Neural progenitor cell (in vitro differentiated cells): ENCODE measurements at regions not wholly inside any gene's neighbourhood (a gene's known extent, or its start where the extent isn't known, plus 50 kb on each side); places are given as distances from the start of the nearest gene placed in this dataset.

Experiments
- DNase-seq: peaks from one replicate; pipeline ENCODE4 v3.0.0-alpha.2; 2016; ENCODE audit warnings: low spot score
- H2AFZ ChIP-seq: fragments of 200-600 bp; sonication (generic); replicated peaks from 2 replicates; pipeline ENCODE4 v1.6.1; 2016; ENCODE audit warnings: antibody characterized with exemption
- H3F3A ChIP-seq: fragments of 200-600 bp; sonication (generic); 2 replicates; pipeline ENCODE4 v1.6.1; 2016; ENCODE audit warnings: antibody characterized with exemption, low read depth
- H3K27ac ChIP-seq: fragments of 200-600 bp; sonication (generic); 2 replicates; pipeline ENCODE4 v1.5.1; 2016; ENCODE audit warnings: mild to moderate bottlenecking
- H3K27me3 ChIP-seq: fragments of 200-600 bp; sonication (generic); 2 replicates; pipeline ENCODE4 v1.6.1; 2016; ENCODE audit warnings: mild to moderate bottlenecking, moderate library complexity
- H3K36me3 ChIP-seq: fragments of 200-600 bp; sonication (generic); 2 replicates; pipeline ENCODE4 v1.5.1; 2016
- H3K4me1 ChIP-seq: fragments of 200-600 bp; sonication (generic); 2 replicates; pipeline ENCODE4 v1.6.1; 2016; ENCODE audit warnings: mixed run types
- H3K4me2 ChIP-seq: fragments of 200-600 bp; sonication (generic); 2 replicates; pipeline ENCODE4 v1.6.1; 2016
- H3K4me3 ChIP-seq: fragments of 200-600 bp; sonication (generic); 2 replicates; pipeline ENCODE4 v1.5.1; 2016
- H3K79me2 ChIP-seq: fragments of 200-600 bp; sonication (generic); 2 replicates; pipeline ENCODE4 v1.6.1; 2016; ENCODE audit warnings: low read depth
- H3K9ac ChIP-seq: fragments of 200-600 bp; sonication (generic); 2 replicates; pipeline ENCODE4 v1.6.1; 2016
- H3K9me3 ChIP-seq: fragments of 200-600 bp; sonication (generic); 2 replicates; pipeline ENCODE4 v1.5.1; 2016; ENCODE audit warnings: low read depth
- H4K20me1 ChIP-seq: fragments of 200-600 bp; sonication (generic); 2 replicates; pipeline ENCODE4 v1.6.1; 2016; ENCODE audit warnings: low read depth
- H3K27ac Mint-ChIP-seq: 3 replicates; pipeline ENCODE4 v1.8.0; 2021; ENCODE audit warnings: mixed read lengths
- H3K27me3 Mint-ChIP-seq: 2 replicates; pipeline ENCODE4 v1.8.0; 2022; ENCODE audit warnings: low read depth, mild to moderate bottlenecking, inconsistent platforms, moderate library complexity, mixed read lengths; ENCODE audit not compliant: insufficient read depth
- H3K36me3 Mint-ChIP-seq: 3 replicates; pipeline ENCODE4 v1.8.0; 2021; ENCODE audit warnings: mixed read lengths
- H3K4me1 Mint-ChIP-seq: 3 replicates; pipeline ENCODE4 v1.8.0; 2021; ENCODE audit warnings: mixed read lengths
- H3K4me3 Mint-ChIP-seq: 3 replicates; pipeline ENCODE4 v1.8.0; 2021; ENCODE audit warnings: mild to moderate bottlenecking, moderate library complexity, mixed read lengths
- H3K9me3 Mint-ChIP-seq: 3 replicates; pipeline ENCODE4 v1.8.0; 2020; ENCODE audit warnings: mixed read lengths
- CTCF ChIP-seq: fragments of 200-600 bp; sonication (generic); IDR thresholded peaks from 2 replicates; pipeline ENCODE4 v1.5.1; 2017; ENCODE audit warnings: antibody characterized with exemption, mild to moderate bottlenecking
- EZH2 ChIP-seq: fragments of 200-600 bp; sonication (generic); IDR thresholded peaks from 2 replicates; pipeline ENCODE4 v1.6.1; 2017; ENCODE audit warnings: antibody characterized with exemption, mild to moderate bottlenecking, moderate library complexity
- EZH2phosphoT487 ChIP-seq: fragments of 200-600 bp; sonication (generic); IDR thresholded peaks from 2 replicates; pipeline ENCODE4 v1.6.1; 2017; ENCODE audit warnings: antibody characterized with exemption

DNA sequence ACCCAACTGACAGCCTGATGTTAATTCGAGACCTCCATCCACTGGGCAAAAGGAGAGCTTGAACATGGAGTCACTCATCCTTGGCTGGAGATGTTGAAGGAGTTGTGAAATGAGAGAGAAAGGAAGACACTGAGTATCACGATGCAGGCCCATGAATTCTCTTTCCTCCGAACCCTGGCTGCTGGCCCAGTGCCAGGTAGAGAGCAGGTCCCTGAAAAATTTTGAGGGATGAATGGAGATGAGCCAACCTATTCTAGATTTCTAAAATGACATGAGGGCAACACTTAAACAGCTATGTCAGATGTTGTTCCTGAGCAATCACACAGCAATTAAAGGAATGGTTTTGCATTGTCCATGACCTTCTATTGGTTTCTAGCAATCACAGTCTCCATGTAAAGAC, 355.1 kb upstream of the ZMIZ1 start:
- H3K79me2 ChIP-seq = no peaks in the 10 kb centered on the region
- peaks cover 26% of the 10 kb centered on the region for H3K4me1 Mint-ChIP-seq
- no peaks in the 10 kb centered on the region for H3K36me3 Mint-ChIP-seq
- no peaks in the 10 kb centered on the region for H3K36me3 ChIP-seq
- no peak overlapping the region for H2AFZ ChIP-seq
- TF ChIP-seq EZH2phosphoT487 (no peak), CTCF (no peak)
- H3F3A ChIP-seq = no peaks in the 10 kb centered on the region
- no peaks in the 10 kb centered on the region for H3K9me3 ChIP-seq
- no peak overlapping the region for H3K9ac ChIP-seq
- H3K4me1 ChIP-seq = no peaks in the 10 kb centered on the region
- DNase-seq = no peak
- H3K9me3 Mint-ChIP-seq = no peaks in the 10 kb centered on the region
- no peaks in the 10 kb centered on the region for H3K27me3 ChIP-seq
- peaks cover 7% of the 10 kb centered on the region for H3K27me3 Mint-ChIP-seq
- H3K27ac Mint-ChIP-seq = no peak overlapping the region
- no peak overlapping the region for H3K4me3 ChIP-seq
- no peak overlapping the region for H3K4me3 Mint-ChIP-seq
- H3K4me2 ChIP-seq = no peak overlapping the region
- H3K27ac ChIP-seq = no peak overlapping the region
- H4K20me1 ChIP-seq = no peaks in the 10 kb centered on the region

GRCh38 chr10:78714225-78714624, 354.5 kb upstream of the ZMIZ1 start:
- Histone ChIP-seq H3K4me3 (no peak overlapping the region), H3F3A (no peaks in the 10 kb centered on the region), H3K27ac (no peak overlapping the region), H3K9ac (no peak overlapping the region), H3K4me2 (no peak overlapping the region), H3K79me2 (no peaks in the 10 kb centered on the region), H3K9me3 (no peaks in the 10 kb centered on the region), H3K4me1 (no peaks in the 10 kb centered on the region), H3K36me3 (no peaks in the 10 kb centered on the region), H3K27me3 (no peaks in the 10 kb centered on the region), H2AFZ (no peak overlapping the region), H4K20me1 (no peaks in the 10 kb centered on the region)
- peaks cover 26% of the 10 kb centered on the region for H3K4me1 Mint-ChIP-seq
- no peaks in the 10 kb centered on the region for H3K36me3 Mint-ChIP-seq
- H3K9me3 Mint-ChIP-seq = no peaks in the 10 kb centered on the region
- no peak for DNase-seq
- no peak overlapping the region for H3K4me3 Mint-ChIP-seq
- H3K27ac Mint-ChIP-seq = no peak overlapping the region
- peaks cover 9% of the 10 kb centered on the region for H3K27me3 Mint-ChIP-seq
- TF ChIP-seq EZH2phosphoT487 = no peak
- TF ChIP-seq EZH2 = no peak
- no peak for TF ChIP-seq CTCF

DNA sequence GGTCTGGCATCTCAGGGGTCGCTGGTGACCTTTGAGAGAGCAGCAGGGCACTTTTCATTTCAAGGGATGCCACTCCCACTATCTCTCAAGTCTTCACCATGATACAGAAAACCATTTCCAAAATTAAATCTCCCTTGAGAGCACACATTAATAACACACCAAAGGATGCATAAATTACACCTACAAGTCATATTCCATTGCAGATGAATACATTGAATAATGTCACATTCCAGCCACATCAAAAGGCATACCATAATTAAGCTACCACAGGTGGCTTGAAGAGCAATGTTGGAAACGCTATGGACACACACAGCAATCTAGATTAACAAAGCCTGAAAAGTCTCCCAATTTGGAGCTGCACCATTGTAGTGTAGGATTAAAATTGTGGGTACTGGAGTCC, 353.3 kb upstream of the ZMIZ1 start:
- H3K27me3 ChIP-seq = no peaks in the 10 kb centered on the region
- H3K4me1 Mint-ChIP-seq = peaks cover 26% of the 10 kb centered on the region
- H3K9me3 ChIP-seq = no peaks in the 10 kb centered on the region
- H3K36me3 ChIP-seq = no peaks in the 10 kb centered on the region
- no peaks in the 10 kb centered on the region for H3K79me2 ChIP-seq
- no peaks in the 10 kb centered on the region for H3K36me3 Mint-ChIP-seq
- no peak overlapping the region for H2AFZ ChIP-seq
- peaks cover 13% of the 10 kb centered on the region for H3K27me3 Mint-ChIP-seq
- H3K27ac ChIP-seq = no peak overlapping the region
- no peaks in the 10 kb centered on the region for H3K4me1 ChIP-seq
- no peak overlapping the region for H3K27ac Mint-ChIP-seq
- no peak overlapping the region for H3K9ac ChIP-seq
- no peaks in the 10 kb centered on the region for H3K9me3 Mint-ChIP-seq
- no peak overlapping the region for H3K4me3 ChIP-seq
- no peak overlapping the region for H3K4me3 Mint-ChIP-seq
- H3F3A ChIP-seq = no peaks in the 10 kb centered on the region
- no peak for DNase-seq
- no peaks in the 10 kb centered on the region for H4K20me1 ChIP-seq
- TF ChIP-seq CTCF = no peak
- no peak for TF ChIP-seq EZH2
- TF ChIP-seq EZH2phosphoT487 = no peak
- no peak overlapping the region for H3K4me2 ChIP-seq
